Tibial nerve (tissue), 3 donors: ENCODE measurements at regions not wholly inside any gene's neighbourhood (a gene's known extent, or its start where the extent isn't known, plus 50 kb on each side); places are given as distances from the start of the nearest gene placed in this dataset.

Experiments used
- POLR2A ChIP-seq, 2 donors: fragments of 450-650 bp; IDR thresholded peaks; one replicate each; pipeline ENCODE4 v1.6.1; 2017; ENCODE audit warnings: antibody characterized with exemption in 2 of 2, mild to moderate bottlenecking in 2 of 2, moderate library complexity in 2 of 2
- TF ChIP-seq, protein P1 (sequence below), 5 experiments: fragments of 200-600 bp in 3 of 5; fragments of 450-650 bp in 2 of 5; sonication (generic) in 3 of 5; IDR thresholded peaks; one replicate each; pipeline ENCODE4 v1.5.1; 2016 to 2019; ENCODE audit warnings: antibody characterized with exemption in 5 of 5, mild to moderate bottlenecking in 3 of 5, moderate library complexity in 2 of 5

DNA sequence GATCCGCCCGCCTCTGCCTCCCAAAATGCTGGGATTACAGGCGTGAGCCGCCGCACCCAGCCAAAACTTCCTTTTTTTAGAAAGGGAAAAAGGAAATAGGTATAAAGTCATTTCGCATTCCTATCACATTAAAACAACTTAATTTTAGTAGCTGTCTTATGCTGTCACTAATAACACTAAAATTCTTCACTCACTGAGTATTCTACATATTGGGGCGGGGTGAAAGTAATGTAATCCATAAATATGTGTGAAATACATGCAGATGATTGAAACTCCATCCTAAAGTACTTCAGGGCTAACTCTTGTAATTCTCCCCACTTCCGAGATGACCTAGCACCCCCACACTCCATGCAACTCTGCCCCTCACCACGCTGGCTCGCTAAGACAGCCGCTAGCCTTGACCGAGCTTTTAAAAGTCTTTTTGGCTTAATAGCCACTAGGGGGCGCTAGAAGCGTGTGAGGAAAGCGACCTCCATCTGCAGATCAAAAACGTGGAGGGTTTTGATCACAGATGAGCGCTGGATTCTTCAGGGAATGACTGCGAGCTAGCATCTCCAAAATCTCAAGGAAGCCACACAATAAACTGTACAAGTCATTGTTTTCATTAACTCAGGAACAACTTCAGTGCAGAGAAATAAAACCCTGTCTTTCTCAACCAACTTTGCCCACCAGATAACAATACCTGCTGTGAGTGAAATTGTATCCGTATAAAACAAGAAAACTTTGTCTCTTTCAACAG lies 129.3 kb upstream of the IGF1R start:
- TF ChIP-seq, protein P1, sequence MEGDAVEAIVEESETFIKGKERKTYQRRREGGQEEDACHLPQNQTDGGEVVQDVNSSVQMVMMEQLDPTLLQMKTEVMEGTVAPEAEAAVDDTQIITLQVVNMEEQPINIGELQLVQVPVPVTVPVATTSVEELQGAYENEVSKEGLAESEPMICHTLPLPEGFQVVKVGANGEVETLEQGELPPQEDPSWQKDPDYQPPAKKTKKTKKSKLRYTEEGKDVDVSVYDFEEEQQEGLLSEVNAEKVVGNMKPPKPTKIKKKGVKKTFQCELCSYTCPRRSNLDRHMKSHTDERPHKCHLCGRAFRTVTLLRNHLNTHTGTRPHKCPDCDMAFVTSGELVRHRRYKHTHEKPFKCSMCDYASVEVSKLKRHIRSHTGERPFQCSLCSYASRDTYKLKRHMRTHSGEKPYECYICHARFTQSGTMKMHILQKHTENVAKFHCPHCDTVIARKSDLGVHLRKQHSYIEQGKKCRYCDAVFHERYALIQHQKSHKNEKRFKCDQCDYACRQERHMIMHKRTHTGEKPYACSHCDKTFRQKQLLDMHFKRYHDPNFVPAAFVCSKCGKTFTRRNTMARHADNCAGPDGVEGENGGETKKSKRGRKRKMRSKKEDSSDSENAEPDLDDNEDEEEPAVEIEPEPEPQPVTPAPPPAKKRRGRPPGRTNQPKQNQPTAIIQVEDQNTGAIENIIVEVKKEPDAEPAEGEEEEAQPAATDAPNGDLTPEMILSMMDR (IDR thresholded peaks at IDR 0.05), result peak; percentile 56 to 86 (median 73)
- TF ChIP-seq POLR2A (IDR thresholded peaks at IDR 0.05), result no peak
